KMS-11 (cell line): ENCODE measurements at regions not wholly inside any gene's neighbourhood (a gene's known extent, or its start where the extent isn't known, plus 50 kb on each side); places are given as distances from the start of the nearest gene placed in this dataset.

Source experiments
- H2AFZ ChIP-seq: fragments of 200-600 bp; sonication (generic); 2 replicates; pipeline ENCODE4 v1.6.1; 2016; ENCODE audit warnings: antibody characterized with exemption, mixed run types, low read depth
- H3K27ac ChIP-seq: fragments of 200-600 bp; sonication (generic); 2 replicates; pipeline ENCODE4 v1.6.1; 2016; ENCODE audit warnings: mild to moderate bottlenecking, mixed run types
- H3K27me3 ChIP-seq: fragments of 200-600 bp; sonication (generic); 2 replicates; pipeline ENCODE4 v1.6.1; 2017; ENCODE audit warnings: mild to moderate bottlenecking, low read depth, mixed run types, moderate library complexity; ENCODE audit not compliant: insufficient read depth
- H3K36me3 ChIP-seq: fragments of 200-600 bp; sonication (generic); 2 replicates; pipeline ENCODE4 v1.6.1; 2017; ENCODE audit warnings: mild to moderate bottlenecking, mixed run types; ENCODE audit not compliant: insufficient read depth
- H3K4me1 ChIP-seq: fragments of 200-600 bp; sonication (generic); 2 replicates; pipeline ENCODE4 v1.6.1; 2016; ENCODE audit warnings: mild to moderate bottlenecking, low read depth, mixed run types; ENCODE audit not compliant: poor library complexity, severe bottlenecking
- H3K4me2 ChIP-seq: fragments of 200-600 bp; sonication (generic); 2 replicates; pipeline ENCODE4 v1.7.0; 2016; ENCODE audit warnings: mild to moderate bottlenecking, mixed run types
- H3K4me3 ChIP-seq: fragments of 200-600 bp; sonication (generic); IDR thresholded peaks from 2 replicates; pipeline ENCODE4 v1.6.1; 2017; ENCODE audit warnings: low read depth, low read length, mixed read lengths; ENCODE audit not compliant: insufficient read depth
- H3K79me2 ChIP-seq: fragments of 200-600 bp; sonication (generic); 2 replicates; pipeline ENCODE4 v1.6.1; 2016; ENCODE audit warnings: low read depth, mixed run types; ENCODE audit not compliant: insufficient read depth
- H3K9ac ChIP-seq: fragments of 200-600 bp; sonication (generic); 2 replicates; pipeline ENCODE4 v1.6.1; 2016; ENCODE audit warnings: mild to moderate bottlenecking, mixed run types
- H4K20me1 ChIP-seq: fragments of 200-600 bp; sonication (generic); 2 replicates; pipeline ENCODE4 v1.6.1; 2016; ENCODE audit warnings: mild to moderate bottlenecking, mixed run types; ENCODE audit not compliant: insufficient read depth
- TF ChIP-seq, protein P1 (sequence below): fragments of 200-600 bp; sonication (generic); conservative IDR thresholded peaks from 2 replicates; pipeline ENCODE4 v1.6.1; 2017; ENCODE audit warnings: low read depth, mild to moderate bottlenecking, antibody characterized with exemption, low read length, moderate library complexity, mixed read lengths

DNA sequence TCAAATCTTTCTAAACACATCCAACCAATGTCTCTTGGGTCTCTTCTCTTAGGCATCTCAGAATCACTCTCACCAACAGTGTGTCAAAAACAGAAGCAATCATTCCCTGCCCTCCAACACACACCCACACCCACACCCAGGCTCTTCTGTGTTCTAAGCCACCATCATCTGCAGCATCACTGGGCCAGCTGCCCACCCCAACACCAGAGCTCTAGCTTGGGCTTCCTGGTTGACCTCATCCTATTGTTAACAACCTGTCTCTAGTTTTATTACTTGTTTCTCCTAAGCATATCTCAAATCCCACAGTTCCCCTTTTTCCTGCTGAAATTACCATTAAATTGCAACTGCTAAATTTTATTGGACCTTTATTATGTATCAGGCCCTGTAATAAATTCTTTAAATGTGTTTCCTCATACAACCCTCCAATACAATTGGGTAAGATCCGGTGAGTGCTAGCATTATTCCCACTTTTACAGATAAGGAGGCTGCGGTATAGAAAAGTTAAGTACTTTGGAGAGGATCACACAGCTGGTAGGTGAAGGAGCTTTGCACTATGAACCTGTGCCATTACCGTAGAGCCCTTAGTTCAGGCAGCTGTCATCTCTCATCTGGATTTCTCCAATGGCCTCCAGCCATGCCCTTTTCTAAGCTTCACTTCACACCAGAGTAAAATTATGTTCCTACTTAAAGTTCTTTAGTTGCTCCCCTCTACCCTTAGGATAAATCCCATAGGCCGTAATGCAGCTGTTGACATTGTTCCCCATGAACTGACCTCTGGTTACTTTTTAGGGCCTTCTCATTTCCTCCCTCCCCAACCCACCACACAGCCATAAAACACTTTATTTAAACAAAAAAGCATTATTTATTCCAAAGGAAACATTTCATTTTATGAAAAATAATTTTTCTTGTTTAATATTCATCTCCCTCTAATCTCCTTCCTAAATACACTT, 227.7 kb downstream of the B3GLCT start:
- no peaks in the 10 kb centered on the region for H3K4me1 ChIP-seq
- H3K9ac ChIP-seq: no peak overlapping the region
- H4K20me1 ChIP-seq: no peaks in the 10 kb centered on the region
- no peak overlapping the region for H3K4me2 ChIP-seq
- no peaks in the 10 kb centered on the region for H3K79me2 ChIP-seq
- no peak overlapping the region for H3K27ac ChIP-seq
- no peaks in the 10 kb centered on the region for H3K36me3 ChIP-seq
- TF ChIP-seq, protein P1, sequence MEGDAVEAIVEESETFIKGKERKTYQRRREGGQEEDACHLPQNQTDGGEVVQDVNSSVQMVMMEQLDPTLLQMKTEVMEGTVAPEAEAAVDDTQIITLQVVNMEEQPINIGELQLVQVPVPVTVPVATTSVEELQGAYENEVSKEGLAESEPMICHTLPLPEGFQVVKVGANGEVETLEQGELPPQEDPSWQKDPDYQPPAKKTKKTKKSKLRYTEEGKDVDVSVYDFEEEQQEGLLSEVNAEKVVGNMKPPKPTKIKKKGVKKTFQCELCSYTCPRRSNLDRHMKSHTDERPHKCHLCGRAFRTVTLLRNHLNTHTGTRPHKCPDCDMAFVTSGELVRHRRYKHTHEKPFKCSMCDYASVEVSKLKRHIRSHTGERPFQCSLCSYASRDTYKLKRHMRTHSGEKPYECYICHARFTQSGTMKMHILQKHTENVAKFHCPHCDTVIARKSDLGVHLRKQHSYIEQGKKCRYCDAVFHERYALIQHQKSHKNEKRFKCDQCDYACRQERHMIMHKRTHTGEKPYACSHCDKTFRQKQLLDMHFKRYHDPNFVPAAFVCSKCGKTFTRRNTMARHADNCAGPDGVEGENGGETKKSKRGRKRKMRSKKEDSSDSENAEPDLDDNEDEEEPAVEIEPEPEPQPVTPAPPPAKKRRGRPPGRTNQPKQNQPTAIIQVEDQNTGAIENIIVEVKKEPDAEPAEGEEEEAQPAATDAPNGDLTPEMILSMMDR: no peak
- H2AFZ ChIP-seq: no peak overlapping the region
- no peak overlapping the region for H3K4me3 ChIP-seq
- no peaks in the 10 kb centered on the region for H3K27me3 ChIP-seq

DNA sequence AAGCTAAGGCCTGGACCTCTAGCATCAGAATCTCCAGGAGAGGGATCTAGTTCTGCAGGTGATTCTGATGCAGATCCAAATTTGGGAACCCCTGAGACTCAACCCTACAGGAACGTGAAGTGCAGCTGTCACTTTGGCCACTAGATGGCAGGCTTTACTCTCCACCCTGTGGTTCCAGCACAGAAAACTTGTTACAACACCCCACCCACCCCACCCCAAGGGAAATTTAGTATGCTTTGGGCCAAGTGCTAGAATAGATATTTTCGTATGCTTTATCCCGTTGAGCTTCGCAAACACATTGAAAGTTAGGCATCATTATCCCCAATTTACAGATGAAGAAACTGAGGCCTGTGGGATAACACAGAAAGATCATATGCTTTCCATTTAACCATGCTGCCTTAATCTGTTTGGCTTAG, 232.0 kb downstream of the B3GLCT start:
- Histone ChIP-seq H2AFZ (no peak overlapping the region), H3K27ac (no peak overlapping the region), H3K4me2 (no peak overlapping the region)

DNA sequence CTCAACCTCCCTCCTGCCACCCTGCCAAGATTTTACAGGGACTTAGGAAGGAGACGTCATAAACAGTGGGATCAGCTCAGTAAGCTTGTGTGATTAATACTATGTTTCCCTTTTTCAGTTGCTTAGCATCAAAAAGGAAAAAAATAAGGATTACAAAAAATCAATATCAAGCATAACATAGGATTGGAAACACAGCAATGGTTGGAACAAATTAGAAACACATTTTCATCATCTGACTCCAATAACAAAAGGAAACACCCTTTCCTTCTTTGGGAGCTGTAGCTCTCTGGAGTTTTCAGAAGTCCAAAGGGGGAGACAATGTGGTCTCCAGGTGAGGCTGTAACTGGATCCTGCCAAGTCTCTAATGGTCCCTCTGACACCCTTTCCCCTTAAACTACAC, 233.4 kb downstream of the B3GLCT start:
- Histone ChIP-seq H3K4me3 (no peak overlapping the region), H4K20me1 (no peaks in the 10 kb centered on the region), H3K36me3 (no peaks in the 10 kb centered on the region), H3K79me2 (no peaks in the 10 kb centered on the region), H3K27ac (no peak overlapping the region), H3K9ac (no peak overlapping the region), H3K27me3 (no peaks in the 10 kb centered on the region), H3K4me1 (no peaks in the 10 kb centered on the region), H3K4me2 (no peak overlapping the region), H2AFZ (no peak overlapping the region)
- TF ChIP-seq, protein P1: no peak

More for the DNA sequence above, 232.0 kb downstream of the B3GLCT start:
- Histone ChIP-seq H3K36me3 (no peaks in the 10 kb centered on the region), H3K4me1 (no peaks in the 10 kb centered on the region), H3K27me3 (no peaks in the 10 kb centered on the region), H3K4me3 (no peak overlapping the region), H3K9ac (no peak overlapping the region), H4K20me1 (no peaks in the 10 kb centered on the region), H3K79me2 (no peaks in the 10 kb centered on the region)
- TF ChIP-seq, protein P1: peak; percentile 45

DNA sequence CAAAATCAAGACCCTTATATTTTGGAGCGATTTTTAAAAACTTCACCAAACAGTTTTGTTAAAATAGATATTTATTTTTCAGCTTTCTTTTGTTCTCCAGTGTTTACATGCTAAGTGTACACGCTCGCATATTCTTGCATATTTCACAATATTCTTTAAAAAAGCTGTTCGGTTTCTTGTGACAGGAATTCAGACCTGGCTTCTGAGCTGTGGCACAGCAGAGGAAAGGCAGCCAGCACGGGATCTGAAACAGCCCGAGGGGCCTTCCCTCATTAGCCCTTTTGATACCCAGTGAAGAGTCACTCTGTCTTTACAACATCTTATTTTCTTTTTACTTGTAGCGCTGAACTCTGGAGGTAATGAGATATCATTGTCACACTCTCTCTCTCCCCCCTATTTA, 234.0 kb downstream of the B3GLCT start:
- H3K36me3 ChIP-seq: no peaks in the 10 kb centered on the region
- H3K79me2 ChIP-seq: no peaks in the 10 kb centered on the region
- H3K27ac ChIP-seq: no peak overlapping the region
- no peak overlapping the region for H3K4me2 ChIP-seq
- H2AFZ ChIP-seq: no peak overlapping the region
- TF ChIP-seq, protein P1: no peak
- no peaks in the 10 kb centered on the region for H4K20me1 ChIP-seq
- no peaks in the 10 kb centered on the region for H3K27me3 ChIP-seq
- H3K4me3 ChIP-seq: no peak overlapping the region
- H3K9ac ChIP-seq: no peak overlapping the region
- no peaks in the 10 kb centered on the region for H3K4me1 ChIP-seq
